CD4-positive, alpha-beta T cell (primary cell): ENCODE measurements at regions not wholly inside any gene's neighbourhood (a gene's known extent, or its start where the extent isn't known, plus 50 kb on each side); places are given as distances from the start of the nearest gene placed in this dataset.

Experiments
- ATAC-seq: fragments of 200-7000 bp; cut with Tn5 transposase; one replicate; pipeline ENCODE4 v1.10.0; 2022; ENCODE audit warnings: mild to moderate bottlenecking; ENCODE audit not compliant: poor library complexity
- CTCF ChIA-PET: fragments of 350-600 bp; sonication (Branson Sonifier 250); formaldehyde crosslinking; loops from one replicate; lab custom pipeline; 2021; ENCODE audit warnings: antibody characterized with exemption, inconsistent platforms; lab: Charles Lee
- POLR2A ChIA-PET: fragments of 350-600 bp; sonication (Branson Sonifier 250); formaldehyde crosslinking; loops from one replicate; lab custom pipeline; 2021; ENCODE audit warnings: antibody characterized with exemption, inconsistent platforms; lab: Charles Lee
- DNase-seq, 14 experiments: peaks; one replicate each; pipeline ENCODE4 v3.0.0-alpha.2; 2013 to 2020; ENCODE audit warnings: mixed read lengths in 2 of 14
- H3K27ac ChIP-seq, 2 donors: one replicate each; pipeline versions ENCODE4 v1.5.1 to v1.7.0; 2013; ENCODE audit warnings: low read length in 2 of 2, low read depth in 1 of 2, mild to moderate bottlenecking in 1 of 2
- H3K27me3 ChIP-seq, 2 experiments: 1 replicate in 1 of 2; 2 replicates in 1 of 2; pipeline versions ENCODE4 v1.6.1 to v1.7.0; 2013; ENCODE audit warnings: low read length in 2 of 2, control low read depth in 1 of 2, mild to moderate bottlenecking in 1 of 2, moderate library complexity in 1 of 2; ENCODE audit not compliant: insufficient read depth in 2 of 2, control insufficient read depth in 1 of 2
- H3K36me3 ChIP-seq: one replicate; pipeline ENCODE4 v1.6.1; 2013; ENCODE audit warnings: low read length, control low read depth; ENCODE audit not compliant: insufficient read depth
- H3K4me1 ChIP-seq: one replicate; pipeline ENCODE4 v1.6.1; 2013; ENCODE audit warnings: low read length, control low read depth; ENCODE audit not compliant: insufficient read depth
- H3K4me3 ChIP-seq: one replicate; pipeline ENCODE4 v1.5.1; 2013; ENCODE audit warnings: mild to moderate bottlenecking, low read length, moderate library complexity
- H3K9me3 ChIP-seq, 2 experiments: 1 replicate in 1 of 2; 2 replicates in 1 of 2; pipeline versions ENCODE4 v1.6.1 to v1.7.0; 2013; ENCODE audit warnings: low read length in 2 of 2, mild to moderate bottlenecking in 2 of 2, control low read depth in 1 of 2, moderate library complexity in 1 of 2; ENCODE audit not compliant: control insufficient read depth in 1 of 2, insufficient read depth in 1 of 2
- H3K27ac Mint-ChIP-seq: one replicate; pipeline ENCODE4 v1.8.0; 2020; ENCODE audit warnings: mixed read lengths
- H3K27me3 Mint-ChIP-seq: one replicate; pipeline ENCODE4 v1.8.0; 2021; ENCODE audit warnings: mixed read lengths
- H3K36me3 Mint-ChIP-seq: one replicate; pipeline ENCODE4 v1.8.0; 2021; ENCODE audit warnings: low read depth, mixed read lengths
- H3K4me1 Mint-ChIP-seq: one replicate; pipeline ENCODE4 v1.8.0; 2021; ENCODE audit warnings: low read depth, mixed read lengths
- H3K4me3 Mint-ChIP-seq: one replicate; pipeline ENCODE4 v1.8.0; 2020; ENCODE audit warnings: mild to moderate bottlenecking, mixed read lengths
- H3K9me3 Mint-ChIP-seq: one replicate; pipeline ENCODE4 v1.8.0; 2020; ENCODE audit warnings: mixed read lengths
- intact Hi-C, 2 experiments: fragments of 100-400 bp; cut with DNase I in 1 of 2; cut with micrococcal nuclease in 1 of 2; formaldehyde crosslinking; loops; one replicate each; pipeline versions ENCODE4 v1.15.1 to v1.9.0; 2023 to 2025; cut with DNase I, micrococcal nuclease
- TF ChIP-seq, protein P1 (sequence below): fragments of 200-600 bp; IDR thresholded peaks from one replicate; pipeline ENCODE4 v1.8.0; 2022; ENCODE audit warnings: antibody characterized with exemption, mild to moderate bottlenecking

DNA sequence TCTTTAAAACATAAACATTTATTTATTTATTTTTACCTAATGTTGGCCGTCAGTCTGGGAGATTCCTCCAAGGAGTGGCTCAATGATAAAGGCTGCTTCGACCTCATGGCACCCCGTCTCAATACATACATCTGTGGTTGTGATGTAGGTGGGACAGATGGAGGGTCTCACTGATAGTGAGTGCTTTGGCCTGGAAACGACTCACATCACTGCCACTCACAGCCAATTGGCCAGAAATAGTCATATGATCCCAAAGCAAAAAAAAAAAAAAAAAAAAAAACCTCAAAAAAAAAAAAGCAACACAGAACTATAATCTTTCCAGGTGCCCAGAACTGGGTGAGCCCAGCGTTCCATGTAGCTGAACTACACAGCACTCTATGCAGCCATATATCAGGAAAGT lies 125.4 kb downstream of the PSAT1 start:
- TF ChIP-seq, protein P1, sequence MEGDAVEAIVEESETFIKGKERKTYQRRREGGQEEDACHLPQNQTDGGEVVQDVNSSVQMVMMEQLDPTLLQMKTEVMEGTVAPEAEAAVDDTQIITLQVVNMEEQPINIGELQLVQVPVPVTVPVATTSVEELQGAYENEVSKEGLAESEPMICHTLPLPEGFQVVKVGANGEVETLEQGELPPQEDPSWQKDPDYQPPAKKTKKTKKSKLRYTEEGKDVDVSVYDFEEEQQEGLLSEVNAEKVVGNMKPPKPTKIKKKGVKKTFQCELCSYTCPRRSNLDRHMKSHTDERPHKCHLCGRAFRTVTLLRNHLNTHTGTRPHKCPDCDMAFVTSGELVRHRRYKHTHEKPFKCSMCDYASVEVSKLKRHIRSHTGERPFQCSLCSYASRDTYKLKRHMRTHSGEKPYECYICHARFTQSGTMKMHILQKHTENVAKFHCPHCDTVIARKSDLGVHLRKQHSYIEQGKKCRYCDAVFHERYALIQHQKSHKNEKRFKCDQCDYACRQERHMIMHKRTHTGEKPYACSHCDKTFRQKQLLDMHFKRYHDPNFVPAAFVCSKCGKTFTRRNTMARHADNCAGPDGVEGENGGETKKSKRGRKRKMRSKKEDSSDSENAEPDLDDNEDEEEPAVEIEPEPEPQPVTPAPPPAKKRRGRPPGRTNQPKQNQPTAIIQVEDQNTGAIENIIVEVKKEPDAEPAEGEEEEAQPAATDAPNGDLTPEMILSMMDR = no peak
- H3K27me3 ChIP-seq = no peaks in the 10 kb centered on the region
- intact Hi-C loops = no loop called here
- H3K4me3 ChIP-seq = no peak overlapping the region
- Mint-ChIP-seq H3K4me1 (no peaks in the 10 kb centered on the region), H3K4me3 (no peak overlapping the region), H3K9me3 (no peaks in the 10 kb centered on the region), H3K27ac (no peak overlapping the region), H3K27me3 (peaks cover 6% of the 10 kb centered on the region), H3K36me3 (no peaks in the 10 kb centered on the region)
- DNase-seq = no peak
- no peak for ATAC-seq
- H3K9me3 ChIP-seq = no peaks in the 10 kb centered on the region
- CTCF ChIA-PET = no interaction called here
- no peaks in the 10 kb centered on the region for H3K4me1 ChIP-seq
- no peaks in the 10 kb centered on the region for H3K36me3 ChIP-seq
- POLR2A ChIA-PET = no interaction called here
- H3K27ac ChIP-seq = no peak overlapping the region

DNA sequence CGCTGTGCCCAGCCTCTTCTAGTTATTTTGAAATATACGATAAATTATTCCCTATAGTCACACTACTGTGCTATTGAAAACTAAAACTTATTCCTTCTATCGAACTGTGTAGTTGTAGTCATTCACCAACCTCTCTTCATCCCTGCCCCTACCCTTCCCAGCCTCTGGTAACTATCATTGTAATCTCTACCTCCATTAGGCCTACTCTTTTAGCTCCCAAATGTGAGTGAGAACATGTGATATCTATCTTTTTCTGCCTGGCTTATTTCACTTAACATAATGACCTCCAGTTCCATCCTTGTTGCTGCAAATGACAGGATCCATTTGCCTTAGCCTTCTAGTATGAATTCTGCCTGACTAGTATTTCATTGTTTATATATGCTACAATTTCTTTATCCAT lies 127.4 kb downstream of the PSAT1 start:
- Histone ChIP-seq H3K27ac (no peak overlapping the region), H3K9me3 (peaks cover 0 to 7% of the 10 kb centered on the region in 2 experiments), H3K4me1 (no peaks in the 10 kb centered on the region), H3K4me3 (no peak overlapping the region), H3K36me3 (no peaks in the 10 kb centered on the region), H3K27me3 (no peaks in the 10 kb centered on the region)
- TF ChIP-seq, protein P1 = no peak
- intact Hi-C loops = no loop called here
- no peaks in the 10 kb centered on the region for H3K36me3 Mint-ChIP-seq
- ChIA-PET POLR2A (no interaction called here), CTCF (no interaction called here)
- H3K4me3 Mint-ChIP-seq = no peak overlapping the region
- no peaks in the 10 kb centered on the region for H3K4me1 Mint-ChIP-seq
- H3K27ac Mint-ChIP-seq = no peak overlapping the region
- H3K27me3 Mint-ChIP-seq = peaks cover 8% of the 10 kb centered on the region
- DNase-seq = no peak
- H3K9me3 Mint-ChIP-seq = no peaks in the 10 kb centered on the region
- ATAC-seq = no peak

DNA sequence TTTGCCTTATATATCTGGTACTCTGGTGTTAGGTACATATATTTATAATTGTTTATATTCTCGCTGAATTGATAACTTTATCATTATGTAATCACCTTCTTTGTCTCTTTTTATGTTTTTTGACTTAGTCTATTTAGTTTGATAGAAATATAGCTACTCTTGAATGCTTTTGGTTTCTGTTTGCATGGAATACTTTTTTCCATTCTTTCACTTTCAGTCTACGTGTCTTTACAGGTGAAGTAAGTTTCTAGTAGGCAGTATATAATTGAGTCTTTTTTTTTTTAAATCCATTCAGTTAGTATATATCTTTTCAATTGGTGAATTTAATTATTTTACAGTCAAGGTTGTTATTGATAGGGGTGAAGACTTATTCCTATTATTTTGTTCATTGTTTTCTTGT lies 131.7 kb downstream of the PSAT1 start:
- ChIA-PET CTCF (no interaction called here), POLR2A (no interaction called here)
- Mint-ChIP-seq H3K4me1 (no peaks in the 10 kb centered on the region), H3K9me3 (peaks cover 5% of the 10 kb centered on the region), H3K27ac (no peak overlapping the region), H3K36me3 (no peaks in the 10 kb centered on the region), H3K4me3 (no peak overlapping the region), H3K27me3 (peaks cover 17% of the 10 kb centered on the region)
- Histone ChIP-seq H3K4me3 (no peak overlapping the region), H3K36me3 (no peaks in the 10 kb centered on the region), H3K4me1 (no peaks in the 10 kb centered on the region), H3K27ac (no peak overlapping the region), H3K27me3 (no peaks in the 10 kb centered on the region), H3K9me3 (peaks cover 0 to 13% of the 10 kb centered on the region in 2 experiments)
- no peak for ATAC-seq
- TF ChIP-seq, protein P1 = no peak
- intact Hi-C loops = no loop called here
- no peak for DNase-seq
